ENCODE measurements at regions not wholly inside any gene's neighbourhood (a gene's known extent, or its start where the extent isn't known, plus 50 kb on each side); places are given as distances from the start of the nearest gene placed in this dataset.

- Histone ChIP-seq H4K20me1 (replicated peaks in 1 of 2; ENCODE audit: control insufficient read depth in 1 of 2, insufficient read depth in 2 of 2, low read length in 2 of 2) (no peaks in the 10 kb centered on the region), H3K79me2 (ENCODE audit: control insufficient read depth in 1 of 2, insufficient read depth in 2 of 2, low read length in 2 of 2) (no peaks in the 10 kb centered on the region), H3K79me1 (ENCODE audit: low read depth, low read length) (no peaks in the 10 kb centered on the region), H4K5ac (ENCODE audit: insufficient read length, low read depth, low read length) (no peak overlapping the region), H3K9me3 (ENCODE audit: insufficient read depth in 2 of 2, low read depth in 1 of 2, low read length in 1 of 2) (no peaks in the 10 kb centered on the region), H3K27me3 (replicated peaks in 1 of 4; ENCODE audit: control insufficient read depth in 3 of 4, extremely low read depth in 1 of 4, insufficient read depth in 3 of 4, low read length in 3 of 4) (no peaks in the 10 kb centered on the region), H2BK20ac (ENCODE audit: low read length) (no peak overlapping the region), H3K23ac (ENCODE audit: insufficient read length) (no peak overlapping the region), H3K18ac (ENCODE audit: extremely low read depth, low read length) (no peak overlapping the region), H2AK5ac (ENCODE audit: low read depth, low read length) (no peak overlapping the region), H2BK120ac (replicated peaks; ENCODE audit: low read depth, low read length) (no peak overlapping the region), H3K9ac (replicated peaks in 1 of 4; ENCODE audit: extremely low read depth in 1 of 4, low read depth in 3 of 4, low read length in 3 of 4) (no peak overlapping the region), H4K8ac (ENCODE audit: extremely low read depth, insufficient read depth, low read length) (no peak overlapping the region), H3K4me1 (replicated peaks in 1 of 4; ENCODE audit: control insufficient read depth in 3 of 4, insufficient read depth in 4 of 4, low read length in 3 of 4) (no peaks in the 10 kb centered on the region), H2BK12ac (ENCODE audit: low read depth, low read length) (no peak overlapping the region), H2BK15ac (ENCODE audit: low read length) (no peak overlapping the region), H2AFZ (ENCODE audit: low read length) (no peak overlapping the region), H3K56ac (replicated peaks; ENCODE audit: insufficient read length, low read depth, low read length) (no peak overlapping the region), H3K4ac (replicated peaks; ENCODE audit: insufficient read length, low read depth, low read length) (no peak overlapping the region), H3K27ac (ENCODE audit: low read depth, low read length) (no peak overlapping the region), H3K14ac (ENCODE audit: insufficient read length) (no peak overlapping the region), H2BK5ac (ENCODE audit: low read depth, low read length) (no peak overlapping the region), H3K4me3 (ENCODE audit: extremely low read depth in 1 of 4, insufficient read depth in 2 of 4, low read depth in 3 of 4, low read length in 4 of 4) (no peak overlapping the region), H4K91ac (replicated peaks; ENCODE audit: insufficient read length, low read length) (no peak overlapping the region), H3K4me2 (ENCODE audit: insufficient read depth in 1 of 2, low read depth in 2 of 2, low read length in 2 of 2) (no peak overlapping the region), H3K36me3 (ENCODE audit: control insufficient read depth in 2 of 4, insufficient read depth in 4 of 4, low read length in 3 of 4) (no peaks in the 10 kb centered on the region), H3K23me2 (ENCODE audit: low read depth, low read length) (no peaks in the 10 kb centered on the region)
- DNase-seq (ENCODE audit: low read depth in 1 of 2, low spot score in 2 of 2): no peak
- FAIRE-seq: no peak
- ChIA-PET POLR2A (ENCODE audit: partially characterized antibody) (no interaction called here), CTCF (ENCODE audit: partially characterized antibody) (interaction anchor here (1.0 to 1.2 kb wide), 3 partner anchors 11 to 108 kb away, joined by 3 read pairs; no protein-coding TSS in a partner anchor)
- no peak for TF ChIP-seq GTF2F1 (IDR thresholded peaks at IDR 0.05; ENCODE audit: borderline replicate concordance, low read depth, low read length)
- TF ChIP-seq TBP (IDR thresholded peaks at IDR 0.05; ENCODE audit: low read depth, low read length): no peak
- TF ChIP-seq SAP30 (IDR thresholded peaks at IDR 0.05; ENCODE audit: insufficient read depth, insufficient replicate concordance, low read length): no peak
- no peak for TF ChIP-seq ZNF274 (IDR thresholded peaks at IDR 0.05; ENCODE audit: borderline replicate concordance, extremely low read depth, low read length)
- no peak for TF ChIP-seq ATF2 (IDR thresholded peaks at IDR 0.05; ENCODE audit: low read length)
- no peak for TF ChIP-seq TAF7 (optimal IDR thresholded peaks at IDR 0.05; ENCODE audit: borderline replicate concordance, low read depth, low read length)
- 96% methylated on average over 6 of the region's 6 CpGs; no CpG with 5 or more reads in 1 of the 2 experiments for WGBS, 2 experiments (ENCODE audit: extremely low coverage in 1 of 2, insufficient coverage in 1 of 2, insufficient read length in 1 of 2, insufficient replicate concordance in 2 of 2, low coverage in 1 of 2, low lambda C conversion rate in 2 of 2, missing lambda C conversion rate in 1 of 2)
Observed at GRCh38 chr1:170321113-170321512, 175.4 kb downstream of the NTMT2 start.

Measured in H1 (cell line).